ENCODE measurements at regions not wholly inside any gene's neighbourhood (a gene's known extent, or its start where the extent isn't known, plus 50 kb on each side); places are given as distances from the start of the nearest gene placed in this dataset.

GRCh38 chr6:67361264-67361663, 1273.8 kb upstream of the ADGRB3 start:
- Histone ChIP-seq H3K9me3 (ENCODE audit: control insufficient read depth, insufficient read depth, low read depth, low read length) (no peaks in the 10 kb centered on the region), H3K36me3 (ENCODE audit: control insufficient read depth in 2 of 2, insufficient read depth in 1 of 2, low read length in 2 of 2) (no peaks in the 10 kb centered on the region), H3K4me1 (ENCODE audit: control insufficient read depth, insufficient read depth, low read length) (no peaks in the 10 kb centered on the region), H3K4me3 (ENCODE audit: low read depth, low read length) (no peak overlapping the region), H3K27ac (ENCODE audit: extremely low read depth, low read depth, low read length) (no peak overlapping the region)
- CTCF ChIA-PET: no interaction called here
- TF ChIP-seq ZNF404 (tag by site-specific recombination; IDR thresholded peaks at IDR 0.05) (no peak), ZNF174 (tag by site-specific recombination; IDR thresholded peaks at IDR 0.05) (no peak), ZFP37 (tag by site-specific recombination; IDR thresholded peaks at IDR 0.05) (no peak), ZNF121 (tag by site-specific recombination; IDR thresholded peaks at IDR 0.05) (no peak), ZNF350 (tag by site-specific recombination; IDR thresholded peaks at IDR 0.05) (no peak), ZNF366 (tag by site-specific recombination; conservative IDR thresholded peaks at IDR 0.05) (no peak), ZNF16 (tag by site-specific recombination; IDR thresholded peaks at IDR 0.05; ENCODE audit: low read depth) (no peak), BCL11B (tag by site-specific recombination; IDR thresholded peaks at IDR 0.05; ENCODE audit: low read depth) (no peak), MZF1 (tag by site-specific recombination; IDR thresholded peaks at IDR 0.05; ENCODE audit: borderline replicate concordance) (no peak), GFI1B (tag by site-specific recombination; IDR thresholded peaks at IDR 0.05) (no peak), ZBTB1 (tag by site-specific recombination; IDR thresholded peaks at IDR 0.05) (no peak), ZNF600 (tag by site-specific recombination; IDR thresholded peaks at IDR 0.05) (no peak), ZNF76 (tag by site-specific recombination; IDR thresholded peaks at IDR 0.05; ENCODE audit: borderline replicate concordance, low read depth) (no peak)
- TF ChIP-seq, protein P1, sequence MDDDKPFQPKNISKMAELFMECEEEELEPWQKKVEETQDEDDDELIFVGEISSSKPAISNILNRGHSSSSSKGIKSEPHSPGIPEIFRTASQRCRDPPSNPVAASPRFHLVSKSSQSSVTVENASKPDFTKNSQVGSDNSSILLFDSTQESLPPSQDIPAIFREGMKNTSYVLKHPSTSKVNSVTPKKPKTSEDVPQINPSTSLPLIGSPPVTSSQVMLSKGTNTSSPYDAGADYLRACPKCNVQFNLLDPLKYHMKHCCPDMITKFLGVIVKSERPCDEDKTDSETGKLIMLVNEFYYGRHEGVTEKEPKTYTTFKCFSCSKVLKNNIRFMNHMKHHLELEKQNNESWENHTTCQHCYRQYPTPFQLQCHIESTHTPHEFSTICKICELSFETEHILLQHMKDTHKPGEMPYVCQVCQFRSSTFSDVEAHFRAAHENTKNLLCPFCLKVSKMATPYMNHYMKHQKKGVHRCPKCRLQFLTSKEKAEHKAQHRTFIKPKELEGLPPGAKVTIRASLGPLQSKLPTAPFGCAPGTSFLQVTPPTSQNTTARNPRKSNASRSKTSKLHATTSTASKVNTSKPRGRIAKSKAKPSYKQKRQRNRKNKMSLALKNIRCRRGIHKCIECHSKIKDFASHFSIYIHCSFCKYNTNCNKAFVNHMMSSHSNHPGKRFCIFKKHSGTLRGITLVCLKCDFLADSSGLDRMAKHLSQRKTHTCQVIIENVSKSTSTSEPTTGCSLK (tag by site-specific recombination; IDR thresholded peaks at IDR 0.05): no peak
- TF ChIP-seq, protein P2, sequence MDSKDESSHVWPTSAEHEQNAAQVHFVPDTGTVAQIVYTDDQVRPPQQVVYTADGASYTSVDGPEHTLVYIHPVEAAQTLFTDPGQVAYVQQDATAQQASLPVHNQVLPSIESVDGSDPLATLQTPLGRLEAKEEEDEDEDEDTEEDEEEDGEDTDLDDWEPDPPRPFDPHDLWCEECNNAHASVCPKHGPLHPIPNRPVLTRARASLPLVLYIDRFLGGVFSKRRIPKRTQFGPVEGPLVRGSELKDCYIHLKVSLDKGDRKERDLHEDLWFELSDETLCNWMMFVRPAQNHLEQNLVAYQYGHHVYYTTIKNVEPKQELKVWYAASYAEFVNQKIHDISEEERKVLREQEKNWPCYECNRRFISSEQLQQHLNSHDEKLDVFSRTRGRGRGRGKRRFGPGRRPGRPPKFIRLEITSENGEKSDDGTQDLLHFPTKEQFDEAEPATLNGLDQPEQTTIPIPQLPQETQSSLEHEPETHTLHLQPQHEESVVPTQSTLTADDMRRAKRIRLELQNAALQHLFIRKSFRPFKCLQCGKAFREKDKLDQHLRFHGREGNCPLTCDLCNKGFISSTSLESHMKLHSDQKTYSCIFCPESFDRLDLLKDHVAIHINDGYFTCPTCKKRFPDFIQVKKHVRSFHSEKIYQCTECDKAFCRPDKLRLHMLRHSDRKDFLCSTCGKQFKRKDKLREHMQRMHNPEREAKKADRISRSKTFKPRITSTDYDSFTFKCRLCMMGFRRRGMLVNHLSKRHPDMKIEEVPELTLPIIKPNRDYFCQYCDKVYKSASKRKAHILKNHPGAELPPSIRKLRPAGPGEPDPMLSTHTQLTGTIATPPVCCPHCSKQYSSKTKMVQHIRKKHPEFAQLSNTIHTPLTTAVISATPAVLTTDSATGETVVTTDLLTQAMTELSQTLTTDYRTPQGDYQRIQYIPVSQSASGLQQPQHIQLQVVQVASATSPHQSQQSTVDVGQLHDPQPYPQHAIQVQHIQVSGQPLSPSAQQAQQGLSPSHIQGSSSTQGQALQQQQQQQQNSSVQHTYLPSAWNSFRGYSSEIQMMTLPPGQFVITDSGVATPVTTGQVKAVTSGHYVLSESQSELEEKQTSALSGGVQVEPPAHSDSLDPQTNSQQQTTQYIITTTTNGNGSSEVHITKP (tag by site-specific recombination; IDR thresholded peaks at IDR 0.05): no peak
- TF ChIP-seq, protein P3, sequence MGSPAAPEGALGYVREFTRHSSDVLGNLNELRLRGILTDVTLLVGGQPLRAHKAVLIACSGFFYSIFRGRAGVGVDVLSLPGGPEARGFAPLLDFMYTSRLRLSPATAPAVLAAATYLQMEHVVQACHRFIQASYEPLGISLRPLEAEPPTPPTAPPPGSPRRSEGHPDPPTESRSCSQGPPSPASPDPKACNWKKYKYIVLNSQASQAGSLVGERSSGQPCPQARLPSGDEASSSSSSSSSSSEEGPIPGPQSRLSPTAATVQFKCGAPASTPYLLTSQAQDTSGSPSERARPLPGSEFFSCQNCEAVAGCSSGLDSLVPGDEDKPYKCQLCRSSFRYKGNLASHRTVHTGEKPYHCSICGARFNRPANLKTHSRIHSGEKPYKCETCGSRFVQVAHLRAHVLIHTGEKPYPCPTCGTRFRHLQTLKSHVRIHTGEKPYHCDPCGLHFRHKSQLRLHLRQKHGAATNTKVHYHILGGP (tag by site-specific recombination; IDR thresholded peaks at IDR 0.05): no peak
- POLR2A ChIA-PET: no interaction called here

DNA sequence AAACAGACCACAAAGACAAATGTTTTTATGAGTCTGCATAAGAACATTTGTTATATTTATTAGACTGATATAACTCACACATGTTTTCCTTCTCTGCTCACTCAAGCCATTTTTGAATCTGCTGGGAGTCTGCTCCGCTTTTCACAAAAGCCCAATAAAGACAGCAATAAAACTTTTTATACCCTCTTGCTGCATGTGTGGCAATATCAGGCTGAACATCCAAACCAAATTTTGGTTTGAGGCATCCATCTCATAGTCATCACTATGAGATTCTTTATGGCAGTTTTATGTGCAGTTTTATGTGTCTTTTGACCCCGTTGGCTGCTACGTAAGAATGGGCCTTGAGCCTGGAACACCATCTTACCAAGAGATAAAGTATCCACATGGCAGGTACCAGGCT, 1276.8 kb upstream of the ADGRB3 start:
- no peak overlapping the region for H3K4me3 ChIP-seq (ENCODE audit: low read depth, low read length)
- no peak overlapping the region for H3K27ac ChIP-seq (ENCODE audit: extremely low read depth, low read depth, low read length)
- CTCF ChIA-PET: no interaction called here
- no peaks in the 10 kb centered on the region for H3K4me1 ChIP-seq (ENCODE audit: control insufficient read depth, insufficient read depth, low read length)
- H3K36me3 ChIP-seq (ENCODE audit: control insufficient read depth in 2 of 2, insufficient read depth in 1 of 2, low read length in 2 of 2): no peaks in the 10 kb centered on the region
- POLR2A ChIA-PET: no interaction called here
- H3K9me3 ChIP-seq (ENCODE audit: control insufficient read depth, insufficient read depth, low read depth, low read length): no peaks in the 10 kb centered on the region
- TF ChIP-seq GLIS1 (tag by site-specific recombination; IDR thresholded peaks at IDR 0.05) (no peak), ZFP37 (tag by site-specific recombination; IDR thresholded peaks at IDR 0.05) (no peak), ZNF510 (tag by site-specific recombination; IDR thresholded peaks at IDR 0.05; ENCODE audit: insufficient replicate concordance) (no peak), ZNF514 (tag by site-specific recombination; IDR thresholded peaks at IDR 0.05) (no peak), ZNF629 (tag by site-specific recombination; IDR thresholded peaks at IDR 0.05) (no peak), ZNF48 (tag by site-specific recombination; IDR thresholded peaks at IDR 0.05) (no peak), ZNF600 (tag by site-specific recombination; IDR thresholded peaks at IDR 0.05) (no peak), ZNF37A (tag by site-specific recombination; IDR thresholded peaks at IDR 0.05) (no peak), ZNF624 (tag by site-specific recombination; IDR thresholded peaks at IDR 0.05) (no peak), ZNF426 (tag by site-specific recombination; IDR thresholded peaks at IDR 0.05) (no peak), ZNF830 (tag by site-specific recombination; IDR thresholded peaks at IDR 0.05; ENCODE audit: low read depth) (no peak), ZSCAN4 (tag by site-specific recombination; IDR thresholded peaks at IDR 0.05) (no peak), ZSCAN16 (tag by site-specific recombination; IDR thresholded peaks at IDR 0.05) (no peak), ZNF266 (tag by site-specific recombination; IDR thresholded peaks at IDR 0.05; ENCODE audit: low read depth) (no peak), KLF7 (tag by site-specific recombination; IDR thresholded peaks at IDR 0.05; ENCODE audit: borderline replicate concordance) (no peak), TRIM28 (IDR thresholded peaks at IDR 0.05; ENCODE audit: borderline replicate concordance, low read length) (no peak)

All from HEK293 (cell line).